NB4 (cell line): ENCODE measurements at regions not wholly inside any gene's neighbourhood (a gene's known extent, or its start where the extent isn't known, plus 50 kb on each side); places are given as distances from the start of the nearest gene placed in this dataset.

ENCODE experiments used
- DNase-seq: peaks from one replicate; pipeline ENCODE4 v3.0.0; 2010; ENCODE audit warnings: low read depth
- H3K4me3 ChIP-seq: one replicate; pipeline ENCODE4 v1.5.1; 2011; ENCODE audit warnings: mild to moderate bottlenecking, low read depth, low read length, moderate library complexity
- CTCF ChIP-seq: IDR thresholded peaks from one replicate; pipeline ENCODE4 v1.5.1; 2012; ENCODE audit warnings: low read depth, low read length
- MYC ChIP-seq: IDR thresholded peaks from 2 replicates; pipeline ENCODE4 v1.6.1; 2011; ENCODE audit warnings: low read depth, low read length
- POLR2A ChIP-seq: IDR thresholded peaks from 2 replicates; pipeline ENCODE4 v1.6.1; 2011; ENCODE audit warnings: mild to moderate bottlenecking; ENCODE audit not compliant: insufficient read length; ENCODE audit errors: extremely low read depth
- TF ChIP-seq, protein P1 (sequence below): IDR thresholded peaks from 2 replicates; pipeline ENCODE4 v1.6.1; 2011; ENCODE audit warnings: low read depth, low read length

- TF ChIP-seq, protein P1, sequence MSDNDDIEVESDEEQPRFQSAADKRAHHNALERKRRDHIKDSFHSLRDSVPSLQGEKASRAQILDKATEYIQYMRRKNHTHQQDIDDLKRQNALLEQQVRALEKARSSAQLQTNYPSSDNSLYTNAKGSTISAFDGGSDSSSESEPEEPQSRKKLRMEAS, result no peak
- TF ChIP-seq CTCF (no peak), MYC (no peak), POLR2A (no peak)
- no peak overlapping the region for H3K4me3 ChIP-seq
- DNase-seq, result no peak
Observed at GRCh38 chr2:39606585-39606984, 59.1 kb upstream of the TMEM178A start.

DNA sequence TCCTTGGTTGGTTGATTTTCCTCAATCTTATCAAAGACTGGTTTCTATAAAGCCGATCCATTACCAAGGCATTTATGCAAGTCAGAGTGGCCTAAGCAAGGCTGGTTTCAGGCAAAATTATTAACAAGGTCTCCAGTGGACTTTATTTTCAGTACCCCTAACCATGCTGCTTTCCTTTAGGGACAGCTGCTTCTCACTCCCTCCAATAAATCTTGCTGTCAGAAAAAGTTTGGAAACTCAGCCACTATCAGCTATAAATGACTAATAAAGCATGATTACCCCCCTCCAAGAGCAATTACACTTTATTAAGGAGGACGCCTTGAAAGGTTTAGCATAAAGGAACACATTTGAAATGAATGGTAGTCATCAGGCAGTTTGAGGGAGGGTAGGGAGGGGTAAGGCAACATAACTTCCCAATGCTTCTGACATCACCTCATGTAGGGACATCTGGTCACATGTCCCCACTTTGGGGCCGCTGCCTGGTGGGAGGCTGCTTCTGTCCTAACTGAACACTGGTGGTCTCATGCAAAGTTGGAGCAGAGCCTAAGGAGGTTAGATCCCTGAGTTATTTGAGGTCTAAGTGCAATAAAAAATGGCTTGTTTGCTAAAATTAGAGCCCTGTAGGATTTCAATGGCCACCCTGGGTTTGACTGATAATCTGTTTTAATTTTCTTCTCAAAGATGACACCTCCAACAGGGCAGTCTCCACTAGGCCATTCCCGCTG lies 58.0 kb upstream of the TMEM178A start:
- no peak for DNase-seq
- no peak overlapping the region for H3K4me3 ChIP-seq
- TF ChIP-seq CTCF, result no peak
- TF ChIP-seq, protein P1, result no peak
- no peak for TF ChIP-seq POLR2A
- TF ChIP-seq MYC, result no peak

DNA sequence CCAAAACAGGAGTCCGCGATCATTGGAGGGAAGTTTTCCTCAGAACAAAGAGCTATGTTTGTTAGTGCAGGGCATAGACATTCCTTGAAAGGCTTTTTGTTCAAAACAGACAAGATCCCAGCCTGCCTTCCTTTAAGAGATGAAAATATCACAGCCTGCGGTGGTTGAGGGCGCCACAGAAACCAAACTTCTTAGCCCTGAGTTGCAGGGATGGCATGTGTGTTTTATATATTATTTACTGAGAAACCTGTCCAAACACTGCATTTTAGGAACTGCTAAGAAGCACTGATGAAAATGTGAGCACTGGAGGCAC lies 57.5 kb upstream of the TMEM178A start:
- TF ChIP-seq, protein P1, result no peak
- no peak for TF ChIP-seq MYC
- no peak for TF ChIP-seq POLR2A
- no peak for TF ChIP-seq CTCF
- no peak for DNase-seq
- no peak overlapping the region for H3K4me3 ChIP-seq

GRCh38 chr2:39608686-39609441 lies 56.9 kb upstream of the TMEM178A start:
- TF ChIP-seq MYC, result no peak
- TF ChIP-seq, protein P1, result 0 out of 2 replicates have a peak, but pooled peaks have one; percentile 11
- no peak for TF ChIP-seq POLR2A
- H3K4me3 ChIP-seq, result no peak overlapping the region
- peak; percentile 28 for DNase-seq

DNA sequence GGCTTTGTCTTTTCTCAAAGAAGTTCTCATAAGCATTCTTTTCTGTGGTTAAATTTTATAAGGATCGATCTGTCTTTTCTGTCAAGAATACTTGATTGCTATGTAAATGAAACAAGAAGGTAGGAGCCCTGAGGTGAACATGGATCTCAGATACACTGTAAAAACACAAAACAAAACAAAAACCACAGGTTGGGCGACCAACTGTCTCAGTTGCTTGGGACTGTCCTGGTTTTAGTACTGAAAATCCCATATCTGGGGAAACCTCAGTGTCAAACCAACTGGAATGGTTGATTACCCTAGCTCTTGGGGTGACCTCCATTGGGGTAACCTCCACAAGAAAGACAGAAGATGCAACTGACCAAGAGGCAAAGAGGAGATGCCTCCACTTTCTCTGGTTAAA lies 55.8 kb upstream of the TMEM178A start:
- TF ChIP-seq MYC (no peak), CTCF (no peak), POLR2A (no peak)
- TF ChIP-seq, protein P1, result no peak
- H3K4me3 ChIP-seq, result no peak overlapping the region
- DNase-seq, result no peak

DNA sequence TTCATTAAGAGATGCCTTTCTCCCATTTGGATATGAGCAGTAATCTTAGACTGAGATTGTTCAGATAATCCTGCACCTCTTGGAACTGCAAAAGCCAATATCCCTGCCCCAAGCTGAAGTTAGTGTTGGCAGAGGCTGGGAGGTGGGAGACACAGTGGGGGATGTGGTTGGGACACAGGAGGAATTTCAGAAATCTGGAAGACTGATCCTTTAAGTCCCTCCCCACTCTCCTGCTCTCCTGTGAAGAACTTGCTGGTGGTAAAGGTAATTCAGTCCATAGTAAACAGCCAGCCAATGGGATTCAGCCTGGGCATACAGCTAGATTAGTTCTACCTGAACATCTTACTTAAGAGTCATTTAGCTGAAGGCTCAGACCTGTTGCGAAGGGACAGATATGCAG lies 50.0 kb upstream of the TMEM178A start:
- TF ChIP-seq CTCF (no peak), POLR2A (no peak), MYC (no peak)
- TF ChIP-seq, protein P1, result no peak

More for the DNA sequence above, 50.0 kb upstream of the TMEM178A start:
- H3K4me3 ChIP-seq, result no peak overlapping the region
- DNase-seq, result no peak
